Hepatocyte (in vitro differentiated cells): ENCODE measurements at regions not wholly inside any gene's neighbourhood (a gene's known extent, or its start where the extent isn't known, plus 50 kb on each side); places are given as distances from the start of the nearest gene placed in this dataset.

Experiments
- DNase-seq: peaks from one replicate; pipeline ENCODE4 v3.0.0-alpha.2; 2016; ENCODE audit warnings: low spot score
- H2AFZ ChIP-seq: fragments of 200-600 bp; sonication (generic); 2 replicates; pipeline ENCODE4 v1.6.0; 2016; ENCODE audit warnings: antibody characterized with exemption, mild to moderate bottlenecking
- H3K27ac ChIP-seq: fragments of 200-600 bp; sonication (generic); 2 replicates; pipeline ENCODE4 v1.5.1; 2016; ENCODE audit warnings: mild to moderate bottlenecking
- H3K27me3 ChIP-seq: fragments of 200-600 bp; sonication (generic); 2 replicates; pipeline ENCODE4 v1.6.1; 2016
- H3K36me3 ChIP-seq: fragments of 200-600 bp; sonication (generic); replicated peaks from 2 replicates; pipeline ENCODE4 v1.5.1; 2016; ENCODE audit warnings: low read depth; ENCODE audit not compliant: insufficient read depth
- H3K4me1 ChIP-seq: fragments of 200-600 bp; sonication (generic); 2 replicates; pipeline ENCODE4 v1.5.1; 2016; ENCODE audit warnings: mild to moderate bottlenecking, moderate library complexity; ENCODE audit not compliant: insufficient read depth
- H3K4me2 ChIP-seq: fragments of 200-600 bp; sonication (generic); 2 replicates; pipeline ENCODE4 v1.6.0; 2016
- H3K4me3 ChIP-seq: fragments of 200-600 bp; sonication (generic); 2 replicates; pipeline ENCODE4 v1.5.1; 2016; ENCODE audit warnings: mild to moderate bottlenecking
- H3K79me2 ChIP-seq: fragments of 200-600 bp; sonication (generic); 2 replicates; pipeline ENCODE4 v1.6.0; 2017; ENCODE audit warnings: mild to moderate bottlenecking
- H3K9me2 ChIP-seq: fragments of 200-600 bp; sonication (generic); replicated peaks from 2 replicates; pipeline ENCODE4 v1.6.0; 2017; ENCODE audit warnings: mild to moderate bottlenecking; ENCODE audit not compliant: insufficient read depth
- H3K9me3 ChIP-seq: fragments of 200-600 bp; sonication (generic); 2 replicates; pipeline ENCODE4 v1.5.1; 2016; ENCODE audit warnings: low read depth, mild to moderate bottlenecking
- H4K20me1 ChIP-seq: fragments of 200-600 bp; sonication (generic); 2 replicates; pipeline ENCODE4 v1.6.0; 2016; ENCODE audit warnings: mild to moderate bottlenecking; ENCODE audit not compliant: insufficient read depth, poor library complexity, severe bottlenecking
- CTCF ChIP-seq: fragments of 200-600 bp; sonication (generic); IDR thresholded peaks from 2 replicates; pipeline ENCODE4 v1.5.1; 2016; ENCODE audit warnings: antibody characterized with exemption, mild to moderate bottlenecking; ENCODE audit not compliant: poor library complexity
- EZH2 ChIP-seq: fragments of 200-600 bp; sonication (generic); IDR thresholded peaks from 2 replicates; pipeline ENCODE4 v1.6.1; 2016; ENCODE audit warnings: antibody characterized with exemption, mild to moderate bottlenecking, borderline replicate concordance
- EZH2phosphoT487 ChIP-seq: fragments of 200-600 bp; sonication (generic); IDR thresholded peaks from one replicate; pipeline ENCODE4 v1.6.1; 2018; ENCODE audit warnings: antibody characterized with exemption, mild to moderate bottlenecking, low read depth, moderate library complexity; ENCODE audit not compliant: unreplicated experiment, severe bottlenecking
- WGBS: methylation state at CpG from one replicate; pipeline ENCODE4 v1.1.6; 2016; ENCODE audit warnings: low lambda C conversion rate; ENCODE audit errors: missing lambda C conversion rate; 5-methylcytosine and 5-hydroxymethylcytosine counted together

GRCh38 chr2:62335612-62336011 lies 139.7 kb downstream of the B3GNT2 start:
- no peak overlapping the region for H3K4me2 ChIP-seq
- H2AFZ ChIP-seq, result no peak overlapping the region
- H3K9me2 ChIP-seq, result no peaks in the 10 kb centered on the region
- H3K36me3 ChIP-seq, result no peaks in the 10 kb centered on the region
- no peak for TF ChIP-seq EZH2phosphoT487
- TF ChIP-seq CTCF, result no peak
- no peak for TF ChIP-seq EZH2
- no peaks in the 10 kb centered on the region for H3K9me3 ChIP-seq
- no peak overlapping the region for H3K4me3 ChIP-seq
- DNase-seq, result no peak
- H3K27ac ChIP-seq, result no peak overlapping the region
- no peaks in the 10 kb centered on the region for H3K27me3 ChIP-seq
- 80% methylated on average over 5 of the region's 5 CpGs for WGBS
- H3K4me1 ChIP-seq, result peaks cover 10% of the 10 kb centered on the region
- H4K20me1 ChIP-seq, result no peaks in the 10 kb centered on the region
- no peaks in the 10 kb centered on the region for H3K79me2 ChIP-seq

GRCh38 chr2:62334440-62335058 lies 138.6 kb downstream of the B3GNT2 start:
- WGBS, result 76% methylated on average over 6 of the region's 6 CpGs
- Histone ChIP-seq H3K79me2 (no peaks in the 10 kb centered on the region), H3K27ac (no peak overlapping the region), H3K4me2 (no peak overlapping the region), H3K27me3 (no peaks in the 10 kb centered on the region), H3K4me1 (peaks cover 12% of the 10 kb centered on the region), H4K20me1 (no peaks in the 10 kb centered on the region), H3K36me3 (no peaks in the 10 kb centered on the region), H3K9me2 (no peaks in the 10 kb centered on the region), H3K4me3 (no peak overlapping the region), H2AFZ (no peak overlapping the region), H3K9me3 (no peaks in the 10 kb centered on the region)
- no peak for DNase-seq
- TF ChIP-seq EZH2phosphoT487, result no peak
- no peak for TF ChIP-seq EZH2
- no peak for TF ChIP-seq CTCF

GRCh38 chr2:62334009-62334408 lies 138.1 kb downstream of the B3GNT2 start:
- no peak for TF ChIP-seq EZH2
- Histone ChIP-seq H3K9me2 (no peaks in the 10 kb centered on the region), H3K4me2 (no peak overlapping the region), H2AFZ (no peak overlapping the region), H3K4me1 (peaks cover 18% of the 10 kb centered on the region), H3K4me3 (no peak overlapping the region), H3K79me2 (no peaks in the 10 kb centered on the region), H3K27ac (no peak overlapping the region), H3K9me3 (no peaks in the 10 kb centered on the region), H4K20me1 (no peaks in the 10 kb centered on the region), H3K36me3 (no peaks in the 10 kb centered on the region), H3K27me3 (no peaks in the 10 kb centered on the region)
- 85% methylated on average over 4 of the region's 4 CpGs for WGBS
- no peak for DNase-seq

DNA sequence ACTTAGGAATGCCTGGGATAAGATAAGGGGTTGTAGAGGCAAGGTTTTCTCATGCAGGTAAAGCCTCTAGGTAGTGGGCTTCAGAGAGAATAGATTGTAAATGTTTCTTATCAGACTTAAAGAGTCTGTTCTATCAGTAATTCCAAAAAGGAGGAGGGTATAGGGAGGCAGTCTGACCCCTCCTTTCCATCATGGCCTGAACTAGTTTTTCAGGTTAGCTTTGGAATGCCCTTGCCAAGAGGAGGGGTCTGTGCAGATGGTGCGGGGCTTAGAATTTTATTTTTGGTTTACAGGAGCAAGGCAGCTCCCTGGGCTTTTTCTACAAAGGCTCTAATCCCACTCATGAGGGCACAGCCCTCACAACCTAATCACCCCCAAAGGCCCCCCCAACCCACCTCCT lies 135.0 kb downstream of the B3GNT2 start:
- Histone ChIP-seq H3K79me2 (no peaks in the 10 kb centered on the region), H3K9me3 (no peaks in the 10 kb centered on the region), H2AFZ (no peak overlapping the region), H3K4me2 (no peak overlapping the region), H3K36me3 (no peaks in the 10 kb centered on the region), H3K27ac (no peak overlapping the region), H3K9me2 (no peaks in the 10 kb centered on the region), H3K4me3 (no peak overlapping the region), H4K20me1 (no peaks in the 10 kb centered on the region), H3K4me1 (peaks cover 18% of the 10 kb centered on the region), H3K27me3 (no peaks in the 10 kb centered on the region)
- TF ChIP-seq EZH2phosphoT487 (no peak), EZH2 (no peak), CTCF (no peak)
- no peak for DNase-seq
- WGBS, result 21% methylated on average over 1 of the region's 1 CpG
